Psoas muscle (tissue), 7 donors: ENCODE measurements at regions not wholly inside any gene's neighbourhood (a gene's known extent, or its start where the extent isn't known, plus 50 kb on each side); places are given as distances from the start of the nearest gene placed in this dataset.

Experiments used
- ATAC-seq, 4 donors: fragments of 200-7000 bp; cut with Tn5 transposase; one replicate each; pipeline ENCODE4 v1.9.1; 2020; ENCODE audit warnings: moderate library complexity in 3 of 4, mild to moderate bottlenecking in 2 of 4
- DNase-seq, 2 donors: peaks; one replicate each; pipeline ENCODE4 v3.0.0-alpha.2; 2020
- H3K27ac ChIP-seq: fragments of 200-600 bp; one replicate; pipeline ENCODE4 v1.8.0; 2022
- H3K27me3 ChIP-seq, 3 donors: fragments of 200-600 bp in 1 of 3; one replicate each; pipeline versions ENCODE4 v1.6.1 to v1.8.0; 2013 to 2022; ENCODE audit warnings: low read length in 2 of 3, mild to moderate bottlenecking in 2 of 3, moderate library complexity in 1 of 3; ENCODE audit not compliant: insufficient read depth in 3 of 3
- H3K36me3 ChIP-seq, 2 donors: fragments of 200-600 bp in 1 of 2; one replicate each; pipeline versions ENCODE4 v1.6.1 to v1.8.0; 2013 to 2022; ENCODE audit warnings: low read depth in 1 of 2, mild to moderate bottlenecking in 1 of 2, moderate library complexity in 1 of 2; ENCODE audit not compliant: insufficient read depth in 1 of 2
- H3K4me1 ChIP-seq: fragments of 200-600 bp; one replicate; pipeline ENCODE4 v1.8.0; 2022
- H3K4me3 ChIP-seq: fragments of 200-600 bp; one replicate; pipeline ENCODE4 v1.8.0; 2022; ENCODE audit warnings: mild to moderate bottlenecking
- H3K9me3 ChIP-seq: fragments of 200-600 bp; one replicate; pipeline ENCODE4 v1.8.0; 2022
- CTCF ChIP-seq: fragments of 200-600 bp; IDR thresholded peaks from one replicate; pipeline ENCODE4 v1.8.0; 2022; ENCODE audit warnings: antibody characterized with exemption
- WGBS, 3 donors: extraction: QIAGEN DNeasy Blood & Tissue Kit; methylation state at CpG; one replicate each; pipeline versions ENCODE4 v1.1.6 to v1.1.7; 2013; 5-methylcytosine and 5-hydroxymethylcytosine counted together
- intact Hi-C, 2 donors: fragments of 100-400 bp; cut with DNase I; formaldehyde crosslinking; loops; one replicate each; pipeline versions ENCODE4 v1.11.0 to v1.14.2; 2022
- donor health status: healthy with polysubstance abuse.
- donor health status: DM: no; HTN: no; CAD: no; lungs with moderate emphysema.
- donor health status: Bipolar disorder and iron deficiency.
- donor health status: healthy.
- donor health status: DM: yes; HTN: yes; CAD: no.
- donor health status: DM: no; HTN: no; CAD: no.
- donor health status: DM: yes; HTN: yes; CAD: no.

GRCh38 chr10:47225219-47225927 lies 74.6 kb upstream of the GDF10 start:
- intact Hi-C loops = no loop called here
- Histone ChIP-seq H3K27ac (no peak overlapping the region), H3K36me3 (no peaks in the 10 kb centered on the region), H3K9me3 (no peaks in the 10 kb centered on the region), H3K27me3 (no peaks in the 10 kb centered on the region), H3K4me3 (no peak overlapping the region), H3K4me1 (no peaks in the 10 kb centered on the region)
- ATAC-seq (no peak), DNase-seq (no peak)
- 86 to 90% (median 89%) methylated on average over 8 of the region's 8 CpGs for WGBS, 3 donors
- TF ChIP-seq CTCF = no peak

GRCh38 chr10:47225928-47226645 lies 73.9 kb upstream of the GDF10 start:
- H3K36me3 ChIP-seq = no peaks in the 10 kb centered on the region
- TF ChIP-seq CTCF = no peak
- H3K27ac ChIP-seq = no peak overlapping the region
- no peak overlapping the region for H3K4me3 ChIP-seq
- ATAC-seq (no peak), DNase-seq (no peak)
- H3K9me3 ChIP-seq = no peaks in the 10 kb centered on the region
- intact Hi-C loops = no loop called here
- whole genome bisulfite sequencing, 3 donors = 87 to 92% (median 91%) methylated on average over 8 of the region's 8 CpGs
- no peaks in the 10 kb centered on the region for H3K4me1 ChIP-seq
- H3K27me3 ChIP-seq = no peaks in the 10 kb centered on the region

GRCh38 chr10:47230482-47230881 lies 69.5 kb upstream of the GDF10 start:
- Histone ChIP-seq H3K4me3 (no peak overlapping the region), H3K27ac (no peak overlapping the region), H3K9me3 (no peaks in the 10 kb centered on the region), H3K27me3 (no peaks in the 10 kb centered on the region), H3K36me3 (no peaks in the 10 kb centered on the region), H3K4me1 (no peaks in the 10 kb centered on the region)
- no peak for ATAC-seq
- no peak for DNase-seq
- no peak for TF ChIP-seq CTCF
- WGBS, 3 donors = 55 to 66% (median 56%) methylated on average over 4 of the region's 4 CpGs
- intact Hi-C loops = no loop called here

GRCh38 chr10:47230957-47231356 lies 69.0 kb upstream of the GDF10 start:
- H3K36me3 ChIP-seq = no peaks in the 10 kb centered on the region
- DNase-seq (no peak), ATAC-seq (no peak)
- intact Hi-C loops = no loop called here
- no peaks in the 10 kb centered on the region for H3K4me1 ChIP-seq
- no peak for TF ChIP-seq CTCF
- H3K4me3 ChIP-seq = no peak overlapping the region
- no peaks in the 10 kb centered on the region for H3K9me3 ChIP-seq
- H3K27ac ChIP-seq = no peak overlapping the region
- H3K27me3 ChIP-seq = no peaks in the 10 kb centered on the region
